ENCODE measurements at regions not wholly inside any gene's neighbourhood (a gene's known extent, or its start where the extent isn't known, plus 50 kb on each side); places are given as distances from the start of the nearest gene placed in this dataset.
A peak's percentile ranks its signal among the peaks of the same experiment; 100 is the strongest.

GRCh38 chr7:52114509-52114908, 797.9 kb upstream of the COBL start:
- Histone ChIP-seq H3K23me2 (ENCODE audit: low read depth, low read length) (no peaks in the 10 kb centered on the region), H2BK12ac (ENCODE audit: low read depth, low read length) (no peak overlapping the region), H3K4me1 (replicated peaks in 1 of 4; ENCODE audit: control insufficient read depth in 3 of 4, insufficient read depth in 4 of 4, low read length in 3 of 4) (peaks cover 2 to 25% (median 14%) of the 10 kb centered on the region in 4 experiments; a peak in 6 of 7 replicates), H3K4ac (replicated peaks; ENCODE audit: insufficient read length, low read depth, low read length) (peak overlapping the region; percentile 3), H2BK20ac (ENCODE audit: low read length) (no peak overlapping the region), H3K79me2 (ENCODE audit: control insufficient read depth in 1 of 2, insufficient read depth in 2 of 2, low read length in 2 of 2) (no peaks in the 10 kb centered on the region), H2BK15ac (ENCODE audit: low read length) (no peak overlapping the region), H2AK5ac (ENCODE audit: low read depth, low read length) (no peak overlapping the region), H4K5ac (ENCODE audit: insufficient read length, low read depth, low read length) (peak overlapping the region; percentile 88), H2BK120ac (replicated peaks; ENCODE audit: low read depth, low read length) (peak overlapping the region; percentile 30), H4K8ac (ENCODE audit: extremely low read depth, insufficient read depth, low read length) (no peak overlapping the region), H3K9me3 (ENCODE audit: insufficient read depth in 2 of 2, low read depth in 1 of 2, low read length in 1 of 2) (no peaks in the 10 kb centered on the region), H3K14ac (ENCODE audit: insufficient read length) (no peak overlapping the region), H3K23ac (ENCODE audit: insufficient read length) (no peak overlapping the region), H2BK5ac (ENCODE audit: low read depth, low read length) (peak overlapping the region; percentile 89; the same call in 1 of the 2 replicates), H3K27me3 (replicated peaks in 1 of 4; ENCODE audit: control insufficient read depth in 3 of 4, extremely low read depth in 1 of 4, insufficient read depth in 3 of 4, low read length in 3 of 4) (no peaks in the 10 kb centered on the region), H3K4me2 (ENCODE audit: insufficient read depth in 1 of 2, low read depth in 2 of 2, low read length in 2 of 2) (peak overlapping the region; percentile 26 to 43; a peak in 3 of 4 replicates), H4K91ac (replicated peaks; ENCODE audit: insufficient read length, low read length) (peak overlapping the region; percentile 86), H3K9ac (replicated peaks in 1 of 4; ENCODE audit: extremely low read depth in 1 of 4, low read depth in 3 of 4, low read length in 3 of 4) (no peak overlapping the region), H3K27ac (ENCODE audit: low read depth, low read length) (no peak overlapping the region), H3K56ac (replicated peaks; ENCODE audit: insufficient read length, low read depth, low read length) (no peak overlapping the region), H2AFZ (ENCODE audit: low read length) (no peak overlapping the region), H4K20me1 (replicated peaks in 1 of 2; ENCODE audit: control insufficient read depth in 1 of 2, insufficient read depth in 2 of 2, low read length in 2 of 2) (no peaks in the 10 kb centered on the region), H3K18ac (ENCODE audit: extremely low read depth, low read length) (peak overlapping the region; percentile 26; the same call in 1 of the 2 replicates), H3K4me3 (ENCODE audit: extremely low read depth in 1 of 4, insufficient read depth in 2 of 4, low read depth in 3 of 4, low read length in 4 of 4) (peak overlapping the region in 1 of 4 experiments; percentile 29; a peak in 1 of 8 replicates), H3K79me1 (ENCODE audit: low read depth, low read length) (no peaks in the 10 kb centered on the region), H3K36me3 (ENCODE audit: control insufficient read depth in 2 of 4, insufficient read depth in 4 of 4, low read length in 3 of 4) (no peaks in the 10 kb centered on the region)
- POLR2A ChIA-PET (ENCODE audit: partially characterized antibody): interaction anchor here (2.1 kb wide), 1 partner anchor 21 kb away, joined by 4 read pairs; no protein-coding TSS in a partner anchor
- FAIRE-seq: no peak
- CTCF ChIA-PET (ENCODE audit: partially characterized antibody): no interaction called here
- no peak for DNase-seq (ENCODE audit: low read depth in 1 of 2, low spot score in 2 of 2)
- 1% methylated on average over 3 of the region's 3 CpGs; no CpG with 5 or more reads in 1 of the 2 experiments for WGBS, 2 experiments (ENCODE audit: extremely low coverage in 1 of 2, insufficient coverage in 1 of 2, insufficient read length in 1 of 2, insufficient replicate concordance in 2 of 2, low coverage in 1 of 2, low lambda C conversion rate in 2 of 2, missing lambda C conversion rate in 1 of 2)
- no peak for TF ChIP-seq RBBP5 (IDR thresholded peaks at IDR 0.05; ENCODE audit: borderline replicate concordance, low read depth, low read length)
- no peak for TF ChIP-seq RFX5 (IDR thresholded peaks at IDR 0.05; ENCODE audit: borderline replicate concordance, low read depth, low read length)
- TF ChIP-seq BCL11A (IDR thresholded peaks at IDR 0.05; ENCODE audit: low read depth in 2 of 2, low read length in 2 of 2): no peak
- TF ChIP-seq SP1 (IDR thresholded peaks at IDR 0.05; ENCODE audit: low read depth, low read length): 0 out of 2 replicates have a peak, but pooled peaks have one; percentile 13
- TF ChIP-seq RAD21 (IDR thresholded peaks at IDR 0.05 in 1 of 2, conservative IDR thresholded peaks at IDR 0.05 in 1 of 2; ENCODE audit: low read depth in 2 of 2, low read length in 2 of 2): no peak
- TF ChIP-seq USF2 (IDR thresholded peaks at IDR 0.05; ENCODE audit: low read length): no peak
- peak; percentile 87; the same call in 1 of the 2 replicates for TF ChIP-seq POU5F1 (IDR thresholded peaks at IDR 0.05; ENCODE audit: low read depth, low read length)
- no peak for TF ChIP-seq HDAC6 (IDR thresholded peaks at IDR 0.05; ENCODE audit: low read depth, low read length)
- TF ChIP-seq, protein P1, sequence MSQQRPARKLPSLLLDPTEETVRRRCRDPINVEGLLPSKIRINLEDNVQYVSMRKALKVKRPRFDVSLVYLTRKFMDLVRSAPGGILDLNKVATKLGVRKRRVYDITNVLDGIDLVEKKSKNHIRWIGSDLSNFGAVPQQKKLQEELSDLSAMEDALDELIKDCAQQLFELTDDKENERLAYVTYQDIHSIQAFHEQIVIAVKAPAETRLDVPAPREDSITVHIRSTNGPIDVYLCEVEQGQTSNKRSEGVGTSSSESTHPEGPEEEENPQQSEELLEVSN (IDR thresholded peaks at IDR 0.05): no peak

All from H1 (cell line).